Fibroblast of skin of left biceps (primary cell): ENCODE measurements at regions not wholly inside any gene's neighbourhood (a gene's known extent, or its start where the extent isn't known, plus 50 kb on each side); places are given as distances from the start of the nearest gene placed in this dataset.
"Not testable (repeated sequence)": the region's sequence is repeated elsewhere in the genome, so short reads cannot be mapped to it uniquely, and the experiment has no call there.

Experiments used
- DNase-seq, 2 experiments: peaks; one replicate each; pipeline ENCODE4 v3.0.0-alpha.2; 2013; ENCODE audit warnings: low read depth in 2 of 2

- no peak for DNase-seq
Observed at GRCh38 chr4:65265526-65265925, 404.8 kb downstream of the EPHA5 start.

- DNase-seq, result no peak
Observed at GRCh38 chr4:65259296-65259695, 411.0 kb downstream of the EPHA5 start.

- no peak for DNase-seq
Observed at GRCh38 chr4:65250916-65251315, 419.4 kb downstream of the EPHA5 start.

GRCh38 chr4:65249111-65249510 is 421.2 kb downstream of the EPHA5 start:
- DNase-seq, result no peak

DNA sequence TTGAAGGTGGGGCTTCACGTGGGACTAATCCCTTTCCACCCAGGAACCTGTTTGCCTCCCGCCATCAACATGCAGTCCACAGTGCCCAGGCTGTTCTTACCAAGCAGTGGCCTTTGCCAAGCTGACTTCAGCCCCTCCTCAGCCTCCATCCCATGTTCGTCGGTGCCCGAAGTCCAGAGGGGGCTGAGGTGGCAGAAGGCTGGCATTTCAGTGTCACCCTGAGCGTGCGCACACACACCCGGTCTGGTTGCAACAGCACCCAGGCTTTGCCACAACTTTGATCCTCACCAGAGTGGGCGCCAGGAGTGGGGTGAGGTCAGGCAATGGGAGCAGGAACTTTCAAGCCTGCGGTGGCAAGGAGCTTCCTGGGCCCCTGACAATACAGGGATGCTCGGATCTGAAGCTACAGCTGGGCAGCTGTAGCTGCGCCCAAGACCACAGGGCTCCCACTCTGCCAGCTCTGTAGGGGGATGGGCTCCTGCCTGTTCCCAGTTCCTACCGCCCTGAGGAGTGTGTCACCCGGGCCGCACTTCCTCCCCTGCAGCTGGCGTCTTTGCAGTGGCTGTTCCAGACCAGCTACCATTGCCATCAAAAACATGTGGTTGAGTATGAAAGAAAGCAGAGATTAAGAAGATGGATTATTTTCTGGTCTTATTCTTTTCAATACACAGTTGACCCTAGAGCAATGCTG is 428.0 kb downstream of the EPHA5 start:
- no peak for DNase-seq

- DNase-seq, result no peak
Observed at GRCh38 chr4:65241257-65241997, 428.9 kb downstream of the EPHA5 start.

- DNase-seq, result no peak
Observed at GRCh38 chr4:65234061-65234460, 436.2 kb downstream of the EPHA5 start.

GRCh38 chr4:65227628-65228027 is 442.7 kb downstream of the EPHA5 start:
- no peak for DNase-seq

DNA sequence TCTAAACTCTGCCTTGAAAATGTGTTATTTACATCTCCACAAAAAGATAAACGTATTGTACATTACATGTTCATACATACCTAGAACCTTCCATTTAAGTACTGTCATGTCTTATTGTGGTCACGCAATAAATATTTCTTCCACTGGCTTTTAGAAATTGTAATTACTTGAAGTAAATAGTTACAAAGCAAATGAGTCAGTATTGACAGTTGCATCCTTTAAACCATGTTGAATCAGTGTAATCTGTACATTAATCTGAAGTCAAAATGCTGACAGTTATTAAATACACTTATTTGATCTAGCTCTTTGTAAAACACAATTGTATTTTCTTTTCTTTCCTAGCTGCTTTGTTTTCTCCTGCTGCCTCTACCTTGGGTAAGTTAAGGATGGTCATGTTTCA is 446.7 kb downstream of the EPHA5 start:
- DNase-seq, result no peak

DNA sequence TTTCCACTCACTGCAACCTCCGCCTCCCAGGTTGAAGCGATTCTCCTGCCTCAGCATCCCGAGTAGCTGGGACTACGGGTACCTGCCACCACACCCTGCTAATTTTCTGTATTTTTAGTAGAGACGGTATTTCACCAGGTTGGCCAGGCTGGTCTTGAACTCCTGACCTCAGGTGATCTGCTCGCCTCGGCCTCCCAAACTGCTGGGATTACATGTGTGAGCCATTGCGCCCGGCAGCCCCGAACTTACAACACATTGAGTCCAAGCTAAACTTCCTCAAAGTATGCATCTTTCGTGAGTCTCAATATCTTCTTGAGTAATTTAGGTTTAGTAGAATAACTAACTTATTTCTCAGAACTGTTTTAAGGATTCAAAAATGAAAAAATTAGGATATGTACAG is 447.2 kb downstream of the EPHA5 start:
- not testable (repeated sequence) for DNase-seq

GRCh38 chr4:65217179-65217578 is 453.1 kb downstream of the EPHA5 start:
- DNase-seq, result no peak

- DNase-seq, result no peak
Observed at GRCh38 chr4:65202853-65203236, 467.4 kb downstream of the EPHA5 start.

DNA sequence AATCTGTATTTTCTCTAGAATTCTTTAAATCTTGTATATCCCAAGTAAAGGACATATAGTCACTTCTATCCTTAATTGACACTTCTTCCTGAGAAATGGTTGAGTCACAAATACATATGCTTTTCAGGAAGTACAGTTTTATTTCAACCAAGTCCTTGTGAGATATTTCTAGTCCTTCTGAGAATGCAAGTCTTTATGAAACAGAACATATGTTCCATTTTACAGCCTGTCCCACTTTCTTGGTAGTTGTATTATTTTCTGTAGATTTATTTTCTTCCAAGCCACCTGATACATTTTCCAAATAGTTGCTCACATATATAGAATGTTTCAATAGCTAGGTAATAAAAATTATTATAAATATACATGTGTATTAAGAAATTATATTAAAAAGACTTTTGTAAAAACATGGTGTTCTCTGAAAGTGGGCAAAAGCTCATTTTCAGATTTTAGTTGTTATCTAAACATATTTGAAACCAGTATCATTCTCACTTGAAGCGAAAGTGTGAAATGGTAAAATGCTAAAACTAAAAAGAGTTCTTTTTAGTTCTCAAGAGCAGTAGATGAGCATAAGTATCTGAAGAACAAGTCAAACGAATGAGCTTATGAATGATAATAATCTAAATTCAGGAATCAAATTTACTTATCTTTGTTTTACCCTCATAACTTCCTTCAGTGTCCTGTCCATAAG is 468.0 kb downstream of the EPHA5 start:
- no peak for DNase-seq

- no peak for DNase-seq
Observed at GRCh38 chr4:65195666-65196065, 474.6 kb downstream of the EPHA5 start.

- no peak for DNase-seq
Observed at GRCh38 chr4:65195002-65195401, 475.3 kb downstream of the EPHA5 start.

- no peak for DNase-seq
Observed at GRCh38 chr4:65193985-65194384, 476.3 kb downstream of the EPHA5 start.

DNA sequence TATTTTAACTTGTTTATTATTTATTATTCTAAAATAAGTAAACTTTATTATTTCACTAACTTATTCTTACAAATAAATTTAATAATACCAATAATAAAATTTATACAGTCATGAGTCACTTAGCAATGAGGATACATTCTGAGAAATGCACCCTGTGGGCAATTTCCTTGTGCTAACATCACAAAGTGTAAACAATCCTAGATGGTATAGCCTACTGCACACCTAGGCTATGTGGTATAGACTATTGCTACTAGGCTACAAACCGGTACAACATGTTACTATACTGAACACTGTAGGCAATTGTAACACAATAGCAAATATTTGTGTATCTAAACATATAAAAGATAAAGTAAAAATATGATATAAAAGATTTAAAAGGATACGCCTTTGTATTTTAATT is 479.5 kb downstream of the EPHA5 start:
- DNase-seq, result no peak

GRCh38 chr4:65175585-65175984 is 494.7 kb downstream of the EPHA5 start:
- no peak for DNase-seq

- DNase-seq, result no peak
Observed at GRCh38 chr4:65170768-65171514, 499.3 kb downstream of the EPHA5 start.

DNA sequence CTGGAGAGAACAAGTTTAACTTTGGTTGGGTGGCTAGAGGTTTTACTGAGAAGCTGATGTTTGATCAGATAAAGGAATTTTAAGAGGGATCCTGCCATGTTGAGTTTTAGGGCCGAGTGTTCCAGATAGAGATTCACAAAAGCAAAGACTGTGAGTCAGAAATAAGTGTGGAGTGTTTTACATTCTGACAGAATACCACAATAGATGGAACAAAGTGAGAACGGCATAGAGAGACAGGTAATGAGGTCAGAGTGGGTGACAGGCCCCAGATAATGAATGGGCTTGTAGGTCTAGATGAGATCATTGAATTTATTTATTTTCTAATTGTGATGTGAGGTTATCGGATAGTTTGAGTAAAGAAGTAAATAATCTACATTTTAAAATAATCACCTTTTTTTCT is 502.6 kb downstream of the EPHA5 start:
- DNase-seq, result no peak

DNA sequence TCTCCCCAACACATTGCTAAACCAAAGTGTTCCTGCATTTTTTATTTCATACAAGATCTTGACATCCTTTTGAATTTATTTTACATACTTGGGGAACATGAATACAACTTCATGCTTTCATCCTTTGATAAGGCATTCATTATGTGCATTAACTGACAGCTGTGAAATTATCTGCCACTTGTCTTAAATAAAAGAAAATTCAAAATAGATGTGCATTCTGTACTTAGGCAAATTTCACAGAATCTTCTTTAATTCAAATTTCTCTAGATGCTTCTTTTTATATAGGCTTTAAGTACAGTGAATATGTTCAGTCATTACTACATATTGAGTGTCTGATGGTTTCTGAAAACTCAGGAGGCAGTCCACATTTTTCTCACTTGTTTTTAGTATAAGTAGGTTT is 518.1 kb downstream of the EPHA5 start:
- no peak for DNase-seq

- no peak for DNase-seq
Observed at GRCh38 chr4:65139998-65140397, 530.3 kb downstream of the EPHA5 start.
